C4-2B (cell line): ENCODE measurements at regions not wholly inside any gene's neighbourhood (a gene's known extent, or its start where the extent isn't known, plus 50 kb on each side); places are given as distances from the start of the nearest gene placed in this dataset.

ENCODE experiments used
- CTCF ChIP-seq: fragments of 450-650 bp; conservative IDR thresholded peaks from 2 replicates; pipeline ENCODE4 v1.5.1; 2017; ENCODE audit warnings: mild to moderate bottlenecking
- ZFX ChIP-seq: fragments of 450-650 bp; IDR thresholded peaks from 2 replicates; pipeline ENCODE4 v1.6.1; 2017

- TF ChIP-seq CTCF (no peak), ZFX (no peak)
These were observed 2266.1 kb downstream of the PCDH7 start for GRCh38 chr4:32986236-32986635.
